Stimulated activated CD8-positive, alpha-beta memory T cell treated with anti-CD3 and anti-CD28 coated beads, Interleukin-4, amount 100 ng/mL, for 48 hours (primary cell): ENCODE measurements at regions not wholly inside any gene's neighbourhood (a gene's known extent, or its start where the extent isn't known, plus 50 kb on each side); places are given as distances from the start of the nearest gene placed in this dataset.
"Not testable (repeated sequence)": the region's sequence is repeated elsewhere in the genome, so short reads cannot be mapped to it uniquely, and the experiment has no call there.

Source experiments
- DNase-seq: peaks from one replicate; pipeline ENCODE4 v3.0.0-alpha.2; 2020

- DNase-seq = no peak
Observed at GRCh38 chr11:81365496-81365895, 1368.2 kb downstream of the FAM181B start.

GRCh38 chr11:81359476-81359875, 1374.2 kb downstream of the FAM181B start:
- DNase-seq = no peak

- DNase-seq = no peak
Observed at GRCh38 chr11:81345609-81346008, 1388.1 kb downstream of the FAM181B start.

- DNase-seq = no peak
Observed at GRCh38 chr11:81342966-81343365, 1390.7 kb downstream of the FAM181B start.

GRCh38 chr11:81340225-81340624, 1393.4 kb downstream of the FAM181B start:
- no peak for DNase-seq

GRCh38 chr11:81339521-81339920, 1394.1 kb downstream of the FAM181B start:
- DNase-seq = no peak

- no peak for DNase-seq
Observed at GRCh38 chr11:81337756-81338155, 1395.9 kb downstream of the FAM181B start.

GRCh38 chr11:81332276-81332675, 1401.4 kb downstream of the FAM181B start:
- DNase-seq = no peak

- no peak for DNase-seq
Observed at GRCh38 chr11:81331611-81332235, 1401.9 kb downstream of the FAM181B start.

GRCh38 chr11:81331088-81331487, 1402.6 kb downstream of the FAM181B start:
- DNase-seq = no peak

GRCh38 chr11:81303038-81303664, 1430.5 kb downstream of the FAM181B start:
- no peak for DNase-seq

- DNase-seq = no peak
Observed at GRCh38 chr11:81301166-81301830, 1432.4 kb downstream of the FAM181B start.

GRCh38 chr11:81286959-81287358, 1446.7 kb downstream of the FAM181B start:
- no peak for DNase-seq

- no peak for DNase-seq
Observed at GRCh38 chr11:81286550-81286949, 1447.1 kb downstream of the FAM181B start.

- not testable (repeated sequence) for DNase-seq
Observed at GRCh38 chr11:81280228-81280627, 1453.4 kb downstream of the FAM181B start.

- DNase-seq = no peak
Observed at GRCh38 chr11:81278991-81279390, 1454.7 kb downstream of the FAM181B start.

GRCh38 chr11:81270686-81271085, 1463.0 kb downstream of the FAM181B start:
- DNase-seq = no peak

GRCh38 chr11:81267246-81267645, 1466.4 kb downstream of the FAM181B start:
- DNase-seq = no peak

- DNase-seq = no peak
Observed at GRCh38 chr11:81259471-81259870, 1474.2 kb downstream of the FAM181B start.

GRCh38 chr11:81255895-81256294, 1477.8 kb downstream of the FAM181B start:
- DNase-seq = no peak

- DNase-seq = no peak
Observed at GRCh38 chr11:81253244-81253643, 1480.4 kb downstream of the FAM181B start.

GRCh38 chr11:81246941-81247340, 1486.7 kb downstream of the FAM181B start:
- no peak for DNase-seq

GRCh38 chr11:81245791-81246190, 1487.9 kb downstream of the FAM181B start:
- no peak for DNase-seq

GRCh38 chr11:81241672-81242275, 1491.9 kb downstream of the FAM181B start:
- DNase-seq = no peak
